Stomach (tissue), 4 donors: ENCODE measurements at regions not wholly inside any gene's neighbourhood (a gene's known extent, or its start where the extent isn't known, plus 50 kb on each side); places are given as distances from the start of the nearest gene placed in this dataset.

ENCODE experiments used
- EP300 ChIP-seq: sonication (generic); formaldehyde crosslinking; IDR thresholded peaks from one replicate; pipeline ENCODE4 v1.6.1; 2017; ENCODE audit warnings: antibody characterized with exemption
- POLR2A ChIP-seq, 4 donors: fragments of 450-650 bp; IDR thresholded peaks; one replicate each; pipeline ENCODE4 v1.6.1; 2016; ENCODE audit warnings: antibody characterized with exemption in 4 of 4, control low read depth in 2 of 4, mild to moderate bottlenecking in 1 of 4, moderate library complexity in 1 of 4
- POLR2AphosphoS5 ChIP-seq, 3 donors: sonication (generic); formaldehyde crosslinking; IDR thresholded peaks; one replicate each; pipeline ENCODE4 v1.6.1; 2016; ENCODE audit warnings: antibody characterized with exemption in 3 of 3
- TF ChIP-seq, protein P1 (sequence below), 7 experiments: fragments of 450-650 bp in 4 of 7; fragments of 200-600 bp in 3 of 7; sonication (generic) in 3 of 7; IDR thresholded peaks; one replicate each; pipeline ENCODE4 v1.5.1; 2016 to 2019; ENCODE audit warnings: antibody characterized with exemption in 7 of 7, control low read depth in 2 of 7, mild to moderate bottlenecking in 1 of 7

DNA sequence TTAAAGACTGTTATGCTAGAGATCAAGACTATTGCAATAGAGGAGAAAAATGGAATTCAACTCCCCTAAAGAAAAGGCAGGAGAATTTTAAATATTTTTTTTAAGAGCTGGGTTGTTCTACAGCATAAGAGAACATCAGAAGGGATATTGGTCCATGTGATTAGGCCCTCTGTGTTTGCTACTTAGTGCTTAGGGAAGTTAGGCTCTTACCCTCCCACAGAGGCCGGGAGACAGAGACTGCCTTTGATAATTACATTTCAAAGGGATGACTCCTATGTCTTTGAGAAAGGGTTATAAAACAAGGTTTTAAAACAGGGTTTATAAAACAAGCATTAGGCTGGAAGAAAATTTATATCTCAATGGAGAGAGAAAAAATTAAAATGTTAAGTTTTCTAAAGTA lies 1248.1 kb upstream of the PCDH20 start:
- TF ChIP-seq, protein P1, sequence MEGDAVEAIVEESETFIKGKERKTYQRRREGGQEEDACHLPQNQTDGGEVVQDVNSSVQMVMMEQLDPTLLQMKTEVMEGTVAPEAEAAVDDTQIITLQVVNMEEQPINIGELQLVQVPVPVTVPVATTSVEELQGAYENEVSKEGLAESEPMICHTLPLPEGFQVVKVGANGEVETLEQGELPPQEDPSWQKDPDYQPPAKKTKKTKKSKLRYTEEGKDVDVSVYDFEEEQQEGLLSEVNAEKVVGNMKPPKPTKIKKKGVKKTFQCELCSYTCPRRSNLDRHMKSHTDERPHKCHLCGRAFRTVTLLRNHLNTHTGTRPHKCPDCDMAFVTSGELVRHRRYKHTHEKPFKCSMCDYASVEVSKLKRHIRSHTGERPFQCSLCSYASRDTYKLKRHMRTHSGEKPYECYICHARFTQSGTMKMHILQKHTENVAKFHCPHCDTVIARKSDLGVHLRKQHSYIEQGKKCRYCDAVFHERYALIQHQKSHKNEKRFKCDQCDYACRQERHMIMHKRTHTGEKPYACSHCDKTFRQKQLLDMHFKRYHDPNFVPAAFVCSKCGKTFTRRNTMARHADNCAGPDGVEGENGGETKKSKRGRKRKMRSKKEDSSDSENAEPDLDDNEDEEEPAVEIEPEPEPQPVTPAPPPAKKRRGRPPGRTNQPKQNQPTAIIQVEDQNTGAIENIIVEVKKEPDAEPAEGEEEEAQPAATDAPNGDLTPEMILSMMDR (IDR thresholded peaks at IDR 0.05): no peak
- TF ChIP-seq EP300 (no peak), POLR2A (IDR thresholded peaks at IDR 0.05) (no peak), POLR2AphosphoS5 (IDR thresholded peaks at IDR 0.05) (no peak)
